Karpas-422 (cell line): ENCODE measurements at regions not wholly inside any gene's neighbourhood (a gene's known extent, or its start where the extent isn't known, plus 50 kb on each side); places are given as distances from the start of the nearest gene placed in this dataset.

Source experiments
- DNase-seq: peaks from one replicate; pipeline ENCODE4 v3.0.0-alpha.2; 2015
- H2AFZ ChIP-seq: fragments of 200-600 bp; sonication (generic); 2 replicates; pipeline ENCODE4 v1.6.1; 2014; ENCODE audit warnings: antibody characterized with exemption, low read length, mixed read lengths
- H3K27ac ChIP-seq: fragments of 200-600 bp; sonication (generic); 2 replicates; pipeline ENCODE4 v1.5.1; 2014; ENCODE audit warnings: mild to moderate bottlenecking, low read length, moderate library complexity
- H3K27me3 ChIP-seq: fragments of 200-600 bp; sonication (generic); 2 replicates; pipeline ENCODE4 v1.6.1; 2014; ENCODE audit warnings: low read length, mixed read lengths
- H3K36me3 ChIP-seq: fragments of 200-600 bp; sonication (generic); 2 replicates; pipeline ENCODE4 v1.6.1; 2014; ENCODE audit warnings: low read length, mixed read lengths; ENCODE audit not compliant: insufficient read depth
- H3K4me1 ChIP-seq: fragments of 200-600 bp; sonication (generic); 2 replicates; pipeline ENCODE4 v1.6.1; 2014; ENCODE audit warnings: mild to moderate bottlenecking, low read length, mixed read lengths
- H3K4me2 ChIP-seq: fragments of 200-600 bp; sonication (generic); 2 replicates; pipeline ENCODE4 v1.6.1; 2014; ENCODE audit warnings: low read length, low read depth, mild to moderate bottlenecking; ENCODE audit not compliant: poor library complexity, severe bottlenecking
- H3K4me3 ChIP-seq: fragments of 200-600 bp; sonication (generic); 2 replicates; pipeline ENCODE4 v1.5.1; 2014; ENCODE audit warnings: mild to moderate bottlenecking, antibody characterized with exemption, low read length, mixed read lengths
- H3K79me2 ChIP-seq: fragments of 200-600 bp; sonication (generic); 2 replicates; pipeline ENCODE4 v1.6.1; 2014; ENCODE audit warnings: mild to moderate bottlenecking, low read length, mixed read lengths
- H3K9ac ChIP-seq: fragments of 200-600 bp; sonication (generic); 2 replicates; pipeline ENCODE4 v1.6.0; 2014; ENCODE audit warnings: low read length
- H3K9me2 ChIP-seq: fragments of 200-600 bp; sonication (generic), shearing (Covaris generic); replicated peaks from 2 replicates; pipeline ENCODE4 v1.6.0; 2014; ENCODE audit warnings: mild to moderate bottlenecking, low read length, moderate library complexity; ENCODE audit not compliant: insufficient read depth
- H3K9me3 ChIP-seq: fragments of 300-700, 200-600 bp; sonication (generic); 2 replicates; pipeline ENCODE4 v1.6.1; 2014; ENCODE audit warnings: low read length, mixed read lengths
- H4K20me1 ChIP-seq: fragments of 200-600 bp; sonication (generic); 2 replicates; pipeline ENCODE4 v1.6.1; 2014; ENCODE audit warnings: mild to moderate bottlenecking, antibody characterized with exemption, low read length, low read depth; ENCODE audit not compliant: insufficient read depth

- Histone ChIP-seq H3K9me3 (no peaks in the 10 kb centered on the region), H3K36me3 (no peaks in the 10 kb centered on the region), H3K27ac (no peak overlapping the region), H3K79me2 (no peaks in the 10 kb centered on the region), H3K4me1 (peaks cover 31% of the 10 kb centered on the region), H3K4me2 (no peak overlapping the region), H3K4me3 (no peak overlapping the region), H3K27me3 (no peaks in the 10 kb centered on the region), H4K20me1 (no peaks in the 10 kb centered on the region; the same call in 1 of the 2 replicates), H3K9ac (no peak overlapping the region), H3K9me2 (no peaks in the 10 kb centered on the region), H2AFZ (no peak overlapping the region)
- DNase-seq = no peak
Measured at GRCh38 chr5:163910226-163910625, 404.8 kb downstream of the MAT2B start.

- Histone ChIP-seq H3K4me3 (no peak overlapping the region), H3K79me2 (no peaks in the 10 kb centered on the region), H3K9ac (no peak overlapping the region), H3K9me3 (no peaks in the 10 kb centered on the region), H3K27me3 (no peaks in the 10 kb centered on the region), H3K36me3 (no peaks in the 10 kb centered on the region), H3K9me2 (no peaks in the 10 kb centered on the region), H3K4me2 (no peak overlapping the region), H2AFZ (no peak overlapping the region), H4K20me1 (no peaks in the 10 kb centered on the region; the same call in 1 of the 2 replicates), H3K27ac (no peak overlapping the region), H3K4me1 (peaks cover 50% of the 10 kb centered on the region)
- DNase-seq = no peak
Measured at GRCh38 chr5:163912046-163912445, 406.6 kb downstream of the MAT2B start.

GRCh38 chr5:163913548-163913947, 408.1 kb downstream of the MAT2B start:
- peak; percentile 47 for DNase-seq
- H3K27me3 ChIP-seq = no peaks in the 10 kb centered on the region
- no peaks in the 10 kb centered on the region; the same call in 1 of the 2 replicates for H4K20me1 ChIP-seq
- H3K4me1 ChIP-seq = peaks cover 37% of the 10 kb centered on the region
- no peaks in the 10 kb centered on the region for H3K9me3 ChIP-seq
- no peaks in the 10 kb centered on the region for H3K79me2 ChIP-seq
- no peak overlapping the region for H3K4me2 ChIP-seq
- no peak overlapping the region for H3K4me3 ChIP-seq
- no peaks in the 10 kb centered on the region for H3K36me3 ChIP-seq
- no peak overlapping the region for H3K27ac ChIP-seq
- no peaks in the 10 kb centered on the region for H3K9me2 ChIP-seq
- H3K9ac ChIP-seq = no peak overlapping the region
- H2AFZ ChIP-seq = no peak overlapping the region

GRCh38 chr5:163914910-163915309, 409.5 kb downstream of the MAT2B start:
- H3K9me2 ChIP-seq = no peaks in the 10 kb centered on the region
- peak overlapping the region; percentile 67 for H3K4me2 ChIP-seq
- no peak overlapping the region for H2AFZ ChIP-seq
- H3K36me3 ChIP-seq = no peaks in the 10 kb centered on the region
- peak overlapping the region; percentile 43; the same call in 1 of the 2 replicates for H3K4me3 ChIP-seq
- no peaks in the 10 kb centered on the region; the same call in 1 of the 2 replicates for H3K9me3 ChIP-seq
- peak overlapping the region; percentile 31 for H3K9ac ChIP-seq
- no peaks in the 10 kb centered on the region for H3K27me3 ChIP-seq
- no peaks in the 10 kb centered on the region for H3K79me2 ChIP-seq
- peak overlapping the region; percentile 80 for H3K27ac ChIP-seq
- H4K20me1 ChIP-seq = no peaks in the 10 kb centered on the region; the same call in 1 of the 2 replicates
- H3K4me1 ChIP-seq = peaks cover 36% of the 10 kb centered on the region
- peak; percentile 80 for DNase-seq

- Histone ChIP-seq H2AFZ (no peak overlapping the region), H3K4me2 (peak overlapping the region; percentile 67), H4K20me1 (no peaks in the 10 kb centered on the region; the same call in 1 of the 2 replicates), H3K4me1 (peaks cover 36% of the 10 kb centered on the region), H3K27me3 (no peaks in the 10 kb centered on the region), H3K79me2 (no peaks in the 10 kb centered on the region), H3K9me2 (no peaks in the 10 kb centered on the region), H3K9me3 (no peaks in the 10 kb centered on the region; the same call in 1 of the 2 replicates), H3K4me3 (peak overlapping the region; percentile 43; the same call in 1 of the 2 replicates), H3K27ac (peak overlapping the region; percentile 80), H3K9ac (peak overlapping the region; percentile 31), H3K36me3 (no peaks in the 10 kb centered on the region)
- DNase-seq = peak; percentile 88
Measured at GRCh38 chr5:163915481-163915961, 410.1 kb downstream of the MAT2B start.

GRCh38 chr5:163916376-163916775, 411.0 kb downstream of the MAT2B start:
- H3K27me3 ChIP-seq = no peaks in the 10 kb centered on the region

GRCh38 chr5:163916861-163917260, 411.4 kb downstream of the MAT2B start:
- Histone ChIP-seq H3K4me1 (peaks cover 36% of the 10 kb centered on the region), H3K79me2 (no peaks in the 10 kb centered on the region), H3K27ac (no peak overlapping the region), H3K27me3 (no peaks in the 10 kb centered on the region), H2AFZ (no peak overlapping the region), H4K20me1 (no peaks in the 10 kb centered on the region; the same call in 1 of the 2 replicates), H3K4me2 (peak overlapping the region; percentile 67), H3K9ac (no peak overlapping the region), H3K4me3 (no peak overlapping the region), H3K9me3 (no peaks in the 10 kb centered on the region; the same call in 1 of the 2 replicates), H3K9me2 (no peaks in the 10 kb centered on the region), H3K36me3 (no peaks in the 10 kb centered on the region)
- no peak for DNase-seq

More at GRCh38 chr5:163916376-163916775, 411.0 kb downstream of the MAT2B start:
- no peaks in the 10 kb centered on the region; the same call in 1 of the 2 replicates for H4K20me1 ChIP-seq
- H3K4me2 ChIP-seq = peak overlapping the region; percentile 67
- H3K9ac ChIP-seq = peak overlapping the region; percentile 42
- peaks cover 36% of the 10 kb centered on the region for H3K4me1 ChIP-seq
- peak overlapping the region; percentile 47; the same call in 1 of the 2 replicates for H3K4me3 ChIP-seq
- peak overlapping the region; percentile 80 for H3K27ac ChIP-seq
- H3K9me2 ChIP-seq = no peaks in the 10 kb centered on the region
- H3K79me2 ChIP-seq = no peaks in the 10 kb centered on the region
- H2AFZ ChIP-seq = no peak overlapping the region
- no peaks in the 10 kb centered on the region; the same call in 1 of the 2 replicates for H3K9me3 ChIP-seq
- H3K36me3 ChIP-seq = no peaks in the 10 kb centered on the region
- peak; percentile 64 for DNase-seq

GRCh38 chr5:163917747-163918146, 412.3 kb downstream of the MAT2B start:
- no peaks in the 10 kb centered on the region for H3K36me3 ChIP-seq
- no peaks in the 10 kb centered on the region; the same call in 1 of the 2 replicates for H3K9me3 ChIP-seq
- H3K9ac ChIP-seq = no peak overlapping the region
- H3K27ac ChIP-seq = no peak overlapping the region
- no peaks in the 10 kb centered on the region; the same call in 1 of the 2 replicates for H4K20me1 ChIP-seq
- no peaks in the 10 kb centered on the region for H3K27me3 ChIP-seq
- no peaks in the 10 kb centered on the region for H3K79me2 ChIP-seq
- H3K9me2 ChIP-seq = no peaks in the 10 kb centered on the region
- H2AFZ ChIP-seq = no peak overlapping the region
- peaks cover 36% of the 10 kb centered on the region for H3K4me1 ChIP-seq
- no peak overlapping the region for H3K4me2 ChIP-seq
- no peak for DNase-seq
- no peak overlapping the region for H3K4me3 ChIP-seq
